DND-41 (cell line): ENCODE measurements at regions not wholly inside any gene's neighbourhood (a gene's known extent, or its start where the extent isn't known, plus 50 kb on each side); places are given as distances from the start of the nearest gene placed in this dataset.

ENCODE experiments used
- ATAC-seq: fragments of 200-7000 bp; cut with Tn5 transposase; 3 replicates; pipeline ENCODE4 v1.9.1; 2021; ENCODE audit warnings: low read depth; ENCODE audit not compliant: insufficient read depth
- DNase-seq: peaks from one replicate; pipeline ENCODE4 v3.0.0-alpha.2; 2020
- H2AFZ ChIP-seq: 2 replicates; pipeline ENCODE4 v1.6.0; 2012; ENCODE audit warnings: low read depth, low read length
- H3K27ac ChIP-seq: 2 replicates; pipeline ENCODE4 v1.5.1; 2012; ENCODE audit warnings: low read length, inconsistent platforms
- H3K27me3 ChIP-seq: fragments of 200-600 bp; sonication (generic); 2 replicates; pipeline ENCODE4 v1.6.0; 2012; ENCODE audit warnings: low read length, mild to moderate bottlenecking, inconsistent platforms; ENCODE audit not compliant: insufficient read depth, poor library complexity
- H3K36me3 ChIP-seq: 2 replicates; pipeline ENCODE4 v1.5.1; 2012; ENCODE audit warnings: low read length, inconsistent platforms; ENCODE audit not compliant: insufficient read depth
- H3K4me1 ChIP-seq: 2 replicates; pipeline ENCODE4 v1.5.1; 2012; ENCODE audit warnings: mild to moderate bottlenecking, low read length; ENCODE audit not compliant: insufficient read depth
- H3K4me2 ChIP-seq: 2 replicates; pipeline ENCODE4 v1.6.0; 2012; ENCODE audit warnings: mild to moderate bottlenecking, moderate library complexity, low read length, inconsistent platforms; ENCODE audit not compliant: insufficient read depth
- H3K4me3 ChIP-seq, 2 experiments: fragments of 200-600 bp in 1 of 2; shearing (Covaris generic) in 1 of 2; 2 replicates each; pipeline ENCODE4 v1.5.1; 2012 to 2016; ENCODE audit warnings: inconsistent platforms in 2 of 2, low read length in 2 of 2, mild to moderate bottlenecking in 2 of 2, low read depth in 1 of 2, moderate library complexity in 1 of 2
- H3K79me2 ChIP-seq: 2 replicates; pipeline ENCODE4 v1.6.0; 2012; ENCODE audit warnings: low read length, inconsistent platforms; ENCODE audit not compliant: insufficient read depth
- H3K9ac ChIP-seq: 2 replicates; pipeline ENCODE4 v1.6.0; 2012; ENCODE audit warnings: low read depth, mild to moderate bottlenecking, inconsistent platforms, low read length, moderate library complexity
- H3K9me3 ChIP-seq: 2 replicates; pipeline ENCODE4 v1.5.1; 2012; ENCODE audit warnings: low read length, moderate library complexity, mild to moderate bottlenecking, inconsistent platforms; ENCODE audit not compliant: insufficient read depth, severe bottlenecking
- H4K20me1 ChIP-seq: 2 replicates; pipeline ENCODE4 v1.6.0; 2012; ENCODE audit warnings: low read length; ENCODE audit not compliant: insufficient read depth
- CTCF ChIP-seq: IDR thresholded peaks from 2 replicates; pipeline ENCODE4 v1.5.1; 2012; ENCODE audit warnings: borderline replicate concordance, low read length, moderate library complexity, mild to moderate bottlenecking; ENCODE audit not compliant: poor library complexity, severe bottlenecking; ENCODE audit errors: extremely low read depth
- EZH2 ChIP-seq: IDR thresholded peaks from 3 replicates; pipeline ENCODE4 v1.6.1; 2012; ENCODE audit warnings: borderline replicate concordance, low read depth, mild to moderate bottlenecking, moderate library complexity, low read length, inconsistent platforms; ENCODE audit not compliant: severe bottlenecking

- Histone ChIP-seq H3K79me2 (no peaks in the 10 kb centered on the region), H3K27ac (no peak overlapping the region), H3K4me2 (no peak overlapping the region), H3K9ac (no peak overlapping the region), H3K27me3 (no peaks in the 10 kb centered on the region), H2AFZ (no peak overlapping the region), H3K4me1 (no peaks in the 10 kb centered on the region), H3K4me3 (no peak overlapping the region), H3K36me3 (no peaks in the 10 kb centered on the region), H4K20me1 (no peaks in the 10 kb centered on the region), H3K9me3 (no peaks in the 10 kb centered on the region)
- no peak for ATAC-seq
- no peak for DNase-seq
- no peak for TF ChIP-seq CTCF
- no peak for TF ChIP-seq EZH2
Measured at GRCh38 chr12:107494331-107494730, 191.3 kb upstream of the PWP1 start.

- no peak overlapping the region for H3K4me2 ChIP-seq
- no peak overlapping the region for H3K27ac ChIP-seq
- H2AFZ ChIP-seq, result no peak overlapping the region
- DNase-seq, result no peak
- H3K9ac ChIP-seq, result no peak overlapping the region
- TF ChIP-seq EZH2 (no peak), CTCF (no peak)
- no peak for ATAC-seq
- H3K9me3 ChIP-seq, result no peaks in the 10 kb centered on the region
- no peaks in the 10 kb centered on the region for H4K20me1 ChIP-seq
- H3K79me2 ChIP-seq, result no peaks in the 10 kb centered on the region
- no peak overlapping the region for H3K4me3 ChIP-seq
- H3K4me1 ChIP-seq, result no peaks in the 10 kb centered on the region
- H3K36me3 ChIP-seq, result no peaks in the 10 kb centered on the region
- no peaks in the 10 kb centered on the region for H3K27me3 ChIP-seq
Measured at GRCh38 chr12:107495604-107496003, 190.0 kb upstream of the PWP1 start.

- no peaks in the 10 kb centered on the region for H4K20me1 ChIP-seq
- H3K9me3 ChIP-seq, result no peaks in the 10 kb centered on the region
- TF ChIP-seq EZH2 (no peak), CTCF (no peak)
- H3K36me3 ChIP-seq, result no peaks in the 10 kb centered on the region
- H3K4me2 ChIP-seq, result no peak overlapping the region
- no peak overlapping the region for H3K4me3 ChIP-seq
- DNase-seq (no peak), ATAC-seq (no peak)
- no peak overlapping the region for H2AFZ ChIP-seq
- H3K27ac ChIP-seq, result no peak overlapping the region
- no peaks in the 10 kb centered on the region for H3K79me2 ChIP-seq
- H3K27me3 ChIP-seq, result no peaks in the 10 kb centered on the region
- H3K4me1 ChIP-seq, result no peaks in the 10 kb centered on the region
- no peak overlapping the region for H3K9ac ChIP-seq
Measured at GRCh38 chr12:107497231-107497630, 188.4 kb upstream of the PWP1 start.

- no peaks in the 10 kb centered on the region for H3K27me3 ChIP-seq
- H3K79me2 ChIP-seq, result no peaks in the 10 kb centered on the region
- H4K20me1 ChIP-seq, result no peaks in the 10 kb centered on the region
- no peak overlapping the region for H3K4me3 ChIP-seq
- H3K4me1 ChIP-seq, result no peaks in the 10 kb centered on the region
- H3K9ac ChIP-seq, result no peak overlapping the region
- DNase-seq (no peak), ATAC-seq (no peak)
- no peak overlapping the region for H3K27ac ChIP-seq
- H3K36me3 ChIP-seq, result no peaks in the 10 kb centered on the region
- no peak overlapping the region for H3K4me2 ChIP-seq
- no peak for TF ChIP-seq CTCF
- no peak for TF ChIP-seq EZH2
- H3K9me3 ChIP-seq, result no peaks in the 10 kb centered on the region
- no peak overlapping the region for H2AFZ ChIP-seq
Measured at GRCh38 chr12:107500307-107500706, 185.3 kb upstream of the PWP1 start.
